Type B pancreatic cell (in vitro differentiated cells): ENCODE measurements at regions not wholly inside any gene's neighbourhood (a gene's known extent, or its start where the extent isn't known, plus 50 kb on each side); places are given as distances from the start of the nearest gene placed in this dataset.

Experiments
- DNase-seq: peaks from one replicate; pipeline ENCODE4 v3.0.0; 2021; ENCODE audit warnings: mixed read lengths; ENCODE audit not compliant: unreplicated experiment; ENCODE audit errors: extremely low spot score
- H3K27ac Mint-ChIP-seq: 2 replicates; pipeline ENCODE4 v1.8.0; 2021; ENCODE audit warnings: mild to moderate bottlenecking, mixed read lengths
- H3K27me3 Mint-ChIP-seq: 2 replicates; pipeline ENCODE4 v1.8.0; 2021; ENCODE audit warnings: mixed read lengths
- H3K36me3 Mint-ChIP-seq: 2 replicates; pipeline ENCODE4 v1.8.0; 2021; ENCODE audit warnings: mixed read lengths
- H3K4me1 Mint-ChIP-seq: one replicate; pipeline ENCODE4 v1.8.0; 2021; ENCODE audit warnings: mixed read lengths; ENCODE audit not compliant: unreplicated experiment
- H3K4me3 Mint-ChIP-seq: 2 replicates; pipeline ENCODE4 v1.8.0; 2021; ENCODE audit warnings: mild to moderate bottlenecking, mixed read lengths
- H3K9me3 Mint-ChIP-seq: 2 replicates; pipeline ENCODE4 v1.8.0; 2021; ENCODE audit warnings: mixed read lengths
- CTCF ChIP-seq: fragments of 200-600 bp; sonication (generic); conservative IDR thresholded peaks from 2 replicates; pipeline ENCODE4 v1.5.0; 2021; ENCODE audit warnings: antibody characterized with exemption, mild to moderate bottlenecking

GRCh38 chr7:28358423-28358868 lies 53.9 kb upstream of the CREB5 start:
- Mint-ChIP-seq H3K4me3 (no peak overlapping the region), H3K9me3 (no peaks in the 10 kb centered on the region), H3K4me1 (peaks cover 23% of the 10 kb centered on the region), H3K36me3 (no peaks in the 10 kb centered on the region), H3K27ac (no peak overlapping the region), H3K27me3 (peaks cover 44% of the 10 kb centered on the region)
- no peak for TF ChIP-seq CTCF
- DNase-seq: no peak

- Mint-ChIP-seq H3K4me3 (no peak overlapping the region), H3K27me3 (peaks cover 45% of the 10 kb centered on the region), H3K27ac (no peak overlapping the region), H3K9me3 (peaks cover 15% of the 10 kb centered on the region), H3K4me1 (peaks cover 20% of the 10 kb centered on the region), H3K36me3 (peaks cover 4% of the 10 kb centered on the region)
- peak; percentile 41 for TF ChIP-seq CTCF
- no peak for DNase-seq
Observed at GRCh38 chr7:28360739-28361138, 51.6 kb upstream of the CREB5 start.

- H3K27ac Mint-ChIP-seq: no peak overlapping the region
- H3K36me3 Mint-ChIP-seq: peaks cover 4% of the 10 kb centered on the region
- peaks cover 12% of the 10 kb centered on the region for H3K4me1 Mint-ChIP-seq
- no peak for TF ChIP-seq CTCF
- H3K27me3 Mint-ChIP-seq: peaks cover 40% of the 10 kb centered on the region
- H3K9me3 Mint-ChIP-seq: peaks cover 15% of the 10 kb centered on the region
- H3K4me3 Mint-ChIP-seq: no peak overlapping the region
- DNase-seq: no peak
Observed at GRCh38 chr7:28361551-28361950, 50.8 kb upstream of the CREB5 start.

GRCh38 chr7:28362182-28362581 lies 50.1 kb upstream of the CREB5 start:
- peaks cover 4% of the 10 kb centered on the region for H3K36me3 Mint-ChIP-seq
- no peak for DNase-seq
- H3K27me3 Mint-ChIP-seq: peaks cover 40% of the 10 kb centered on the region
- no peak for TF ChIP-seq CTCF
- no peak overlapping the region for H3K4me3 Mint-ChIP-seq
- H3K27ac Mint-ChIP-seq: no peak overlapping the region
- peaks cover 9% of the 10 kb centered on the region for H3K4me1 Mint-ChIP-seq
- peaks cover 15% of the 10 kb centered on the region for H3K9me3 Mint-ChIP-seq
